ENCODE measurements at regions not wholly inside any gene's neighbourhood (a gene's known extent, or its start where the extent isn't known, plus 50 kb on each side); places are given as distances from the start of the nearest gene placed in this dataset.

DNA sequence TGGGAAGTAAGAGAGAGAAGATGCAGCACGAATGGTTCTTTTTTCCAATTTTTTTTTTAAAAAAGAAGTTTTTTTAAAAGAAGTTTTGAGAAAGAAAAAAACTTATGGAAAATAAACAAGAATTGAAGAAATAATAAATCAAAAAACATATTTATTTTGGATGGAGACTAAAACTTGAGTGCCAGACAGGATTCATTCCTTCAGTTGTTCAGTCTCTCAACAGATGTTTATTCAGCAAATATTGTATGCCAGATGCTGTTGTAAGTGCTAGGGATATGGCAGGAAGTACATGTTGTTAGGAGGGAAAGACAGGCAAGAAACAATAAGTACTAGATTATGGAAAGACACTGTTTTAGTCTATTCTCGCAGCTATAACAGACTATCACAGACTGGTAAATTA is 750.7 kb upstream of the PHF14 start:
- ATAC-seq (ENCODE audit: insufficient read depth, low FRiP score) (no peak), DNase-seq (peak in 2 of 3 donors; percentile 36 to 65)
- no peak overlapping the region for H3K4me3 ChIP-seq
- H3K27me3 ChIP-seq (ENCODE audit: control insufficient read depth in 3 of 3, insufficient read depth in 3 of 3, low read length in 2 of 3) = no peaks in the 10 kb centered on the region
- no peaks in the 10 kb centered on the region for H3K36me3 ChIP-seq (ENCODE audit: control insufficient read depth in 4 of 4, insufficient read depth in 4 of 4, low read length in 4 of 4)
- TF ChIP-seq, protein P1, sequence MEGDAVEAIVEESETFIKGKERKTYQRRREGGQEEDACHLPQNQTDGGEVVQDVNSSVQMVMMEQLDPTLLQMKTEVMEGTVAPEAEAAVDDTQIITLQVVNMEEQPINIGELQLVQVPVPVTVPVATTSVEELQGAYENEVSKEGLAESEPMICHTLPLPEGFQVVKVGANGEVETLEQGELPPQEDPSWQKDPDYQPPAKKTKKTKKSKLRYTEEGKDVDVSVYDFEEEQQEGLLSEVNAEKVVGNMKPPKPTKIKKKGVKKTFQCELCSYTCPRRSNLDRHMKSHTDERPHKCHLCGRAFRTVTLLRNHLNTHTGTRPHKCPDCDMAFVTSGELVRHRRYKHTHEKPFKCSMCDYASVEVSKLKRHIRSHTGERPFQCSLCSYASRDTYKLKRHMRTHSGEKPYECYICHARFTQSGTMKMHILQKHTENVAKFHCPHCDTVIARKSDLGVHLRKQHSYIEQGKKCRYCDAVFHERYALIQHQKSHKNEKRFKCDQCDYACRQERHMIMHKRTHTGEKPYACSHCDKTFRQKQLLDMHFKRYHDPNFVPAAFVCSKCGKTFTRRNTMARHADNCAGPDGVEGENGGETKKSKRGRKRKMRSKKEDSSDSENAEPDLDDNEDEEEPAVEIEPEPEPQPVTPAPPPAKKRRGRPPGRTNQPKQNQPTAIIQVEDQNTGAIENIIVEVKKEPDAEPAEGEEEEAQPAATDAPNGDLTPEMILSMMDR (IDR thresholded peaks at IDR 0.05; ENCODE audit: control extremely low read depth, extremely low read depth) = no peak
- peaks cover 0 to 14% (median 5%) of the 10 kb centered on the region in 5 donors for H3K4me1 ChIP-seq (ENCODE audit: control insufficient read depth in 5 of 5, insufficient read depth in 5 of 5, low read length in 5 of 5)
- H3K27ac ChIP-seq (ENCODE audit: low read depth in 1 of 2, low read length in 1 of 2) = no peak overlapping the region
- no peaks in the 10 kb centered on the region for H3K9me3 ChIP-seq (ENCODE audit: control insufficient read depth in 4 of 4, insufficient read depth in 3 of 4, low read length in 3 of 4)
- H3K9ac ChIP-seq (ENCODE audit: insufficient read depth in 1 of 2, low read length in 2 of 2) = no peak overlapping the region
- 75 to 86% methylated on average over 2 of the region's 2 CpGs for WGBS, 2 donors

DNA sequence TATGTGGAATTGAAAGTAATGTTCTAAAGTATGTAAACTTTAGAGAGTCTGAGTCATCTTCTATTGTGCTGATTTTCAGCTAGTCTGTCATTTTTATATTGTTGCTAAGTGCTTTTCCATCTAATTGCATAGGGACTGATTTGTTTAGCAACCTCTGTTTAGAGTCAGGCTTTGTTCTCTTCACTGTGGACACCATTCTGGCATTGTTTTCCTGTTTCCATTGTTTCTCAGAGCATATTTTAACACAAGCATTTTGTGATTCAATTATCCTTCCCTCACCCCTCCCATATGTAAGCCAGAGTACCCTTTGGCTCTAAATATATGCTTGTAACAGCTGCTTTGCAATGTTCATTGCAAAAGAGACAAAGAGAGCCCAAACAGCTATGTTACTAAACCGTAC is 748.4 kb upstream of the PHF14 start:
- H3K27me3 ChIP-seq (ENCODE audit: control insufficient read depth in 3 of 3, insufficient read depth in 3 of 3, low read length in 2 of 3) = no peaks in the 10 kb centered on the region
- H3K4me3 ChIP-seq = no peak overlapping the region
- peak in 2 of 3 donors; percentile 60 to 65 for DNase-seq
- H3K36me3 ChIP-seq (ENCODE audit: control insufficient read depth in 4 of 4, insufficient read depth in 4 of 4, low read length in 4 of 4) = no peaks in the 10 kb centered on the region
- WGBS, 2 donors = 64 to 73% methylated on average over 1 of the region's 1 CpG
- TF ChIP-seq, protein P1 (IDR thresholded peaks at IDR 0.05; ENCODE audit: control extremely low read depth, extremely low read depth) = no peak
- no peak overlapping the region for H3K9ac ChIP-seq (ENCODE audit: insufficient read depth in 1 of 2, low read length in 2 of 2)
- ATAC-seq (ENCODE audit: insufficient read depth, low FRiP score) = no peak
- no peak overlapping the region for H3K27ac ChIP-seq (ENCODE audit: low read depth in 1 of 2, low read length in 1 of 2)
- no peaks in the 10 kb centered on the region for H3K9me3 ChIP-seq (ENCODE audit: control insufficient read depth in 4 of 4, insufficient read depth in 3 of 4, low read length in 3 of 4)
- peaks cover 0 to 14% (median 5%) of the 10 kb centered on the region in 5 donors for H3K4me1 ChIP-seq (ENCODE audit: control insufficient read depth in 5 of 5, insufficient read depth in 5 of 5, low read length in 5 of 5)

DNA sequence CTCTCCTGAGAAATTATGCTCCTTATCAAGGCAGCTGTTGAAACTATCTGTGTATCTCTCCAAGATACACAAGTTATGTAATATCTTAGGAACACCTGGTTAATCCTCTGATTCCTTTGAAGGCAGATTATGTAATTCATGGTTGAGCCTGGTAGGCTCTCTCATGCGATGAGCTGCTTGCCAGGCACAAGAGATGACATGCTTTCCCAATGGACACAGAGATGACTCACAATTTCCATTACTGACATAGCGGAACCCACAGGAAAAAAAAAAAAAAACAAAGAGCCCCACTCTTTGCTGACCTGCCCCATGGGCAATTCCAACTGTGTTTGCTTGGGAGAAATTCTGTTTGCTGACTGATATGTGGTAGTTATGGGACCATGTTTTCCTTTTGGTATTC is 736.4 kb upstream of the PHF14 start:
- Histone ChIP-seq H3K9me3 (ENCODE audit: control insufficient read depth in 4 of 4, insufficient read depth in 3 of 4, low read length in 3 of 4) (no peaks in the 10 kb centered on the region), H3K36me3 (ENCODE audit: control insufficient read depth in 4 of 4, insufficient read depth in 4 of 4, low read length in 4 of 4) (no peaks in the 10 kb centered on the region), H3K27me3 (ENCODE audit: control insufficient read depth in 3 of 3, insufficient read depth in 3 of 3, low read length in 2 of 3) (no peaks in the 10 kb centered on the region), H3K4me3 (no peak overlapping the region), H3K9ac (ENCODE audit: insufficient read depth in 1 of 2, low read length in 2 of 2) (no peak overlapping the region), H3K4me1 (ENCODE audit: control insufficient read depth in 5 of 5, insufficient read depth in 5 of 5, low read length in 5 of 5) (peaks cover 0 to 9% (median 8%) of the 10 kb centered on the region in 5 donors), H3K27ac (ENCODE audit: low read depth in 1 of 2, low read length in 1 of 2) (peak overlapping the region in 1 of 2 donors; percentile 41)
- ATAC-seq (ENCODE audit: insufficient read depth, low FRiP score) = no peak
- 88 to 90% methylated on average over 2 of the region's 2 CpGs for WGBS, 2 donors
- no peak for DNase-seq
- TF ChIP-seq, protein P1 (IDR thresholded peaks at IDR 0.05; ENCODE audit: control extremely low read depth, extremely low read depth) = no peak

DNA sequence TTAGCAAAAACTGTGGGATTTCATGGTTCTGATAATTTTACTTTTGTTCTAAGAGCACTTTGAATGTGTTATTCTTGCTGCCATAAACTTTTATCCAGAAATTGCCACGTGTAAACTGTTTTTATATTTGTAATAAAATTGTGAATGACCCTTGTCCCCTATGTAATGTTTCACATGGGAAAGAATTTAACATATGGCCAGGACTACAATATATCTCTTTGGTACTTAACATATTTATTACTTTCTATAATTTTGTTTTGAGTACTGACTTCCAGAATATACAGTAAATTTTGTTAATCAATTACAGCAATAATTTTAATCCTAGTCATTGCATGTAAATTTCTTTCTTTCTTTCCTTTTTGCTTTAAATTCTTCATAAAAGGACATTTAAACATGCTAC is 735.0 kb upstream of the PHF14 start:
- Histone ChIP-seq H3K4me1 (ENCODE audit: control insufficient read depth in 5 of 5, insufficient read depth in 5 of 5, low read length in 5 of 5) (peaks cover 0 to 9% (median 8%) of the 10 kb centered on the region in 5 donors), H3K27ac (ENCODE audit: low read depth in 1 of 2, low read length in 1 of 2) (peak overlapping the region in 1 of 2 donors; percentile 21), H3K9ac (ENCODE audit: insufficient read depth in 1 of 2, low read length in 2 of 2) (no peak overlapping the region), H3K27me3 (ENCODE audit: control insufficient read depth in 3 of 3, insufficient read depth in 3 of 3, low read length in 2 of 3) (no peaks in the 10 kb centered on the region), H3K9me3 (ENCODE audit: control insufficient read depth in 4 of 4, insufficient read depth in 3 of 4, low read length in 3 of 4) (no peaks in the 10 kb centered on the region), H3K4me3 (no peak overlapping the region), H3K36me3 (ENCODE audit: control insufficient read depth in 4 of 4, insufficient read depth in 4 of 4, low read length in 4 of 4) (no peaks in the 10 kb centered on the region)
- 66 to 70% methylated on average over 1 of the region's 1 CpG for WGBS, 2 donors
- ATAC-seq (ENCODE audit: insufficient read depth, low FRiP score) = no peak
- DNase-seq = no peak
- TF ChIP-seq, protein P1 (IDR thresholded peaks at IDR 0.05; ENCODE audit: control extremely low read depth, extremely low read depth) = no peak
